ENCODE measurements at regions not wholly inside any gene's neighbourhood (a gene's known extent, or its start where the extent isn't known, plus 50 kb on each side); places are given as distances from the start of the nearest gene placed in this dataset.
"Not testable (repeated sequence)": the region's sequence is repeated elsewhere in the genome, so short reads cannot be mapped to it uniquely, and the experiment has no call there.

GRCh38 chrX:16320765-16321355 is 153.6 kb downstream of the MAGEB17 start:
- no peak for DNase-seq (ENCODE audit: low read depth)

- DNase-seq (ENCODE audit: low read depth), result no peak
Observed at GRCh38 chrX:16333453-16333852, 166.2 kb downstream of the MAGEB17 start.

- DNase-seq (ENCODE audit: low read depth), result no peak
Observed at GRCh38 chrX:16335181-16335580, 167.9 kb downstream of the MAGEB17 start.

DNA sequence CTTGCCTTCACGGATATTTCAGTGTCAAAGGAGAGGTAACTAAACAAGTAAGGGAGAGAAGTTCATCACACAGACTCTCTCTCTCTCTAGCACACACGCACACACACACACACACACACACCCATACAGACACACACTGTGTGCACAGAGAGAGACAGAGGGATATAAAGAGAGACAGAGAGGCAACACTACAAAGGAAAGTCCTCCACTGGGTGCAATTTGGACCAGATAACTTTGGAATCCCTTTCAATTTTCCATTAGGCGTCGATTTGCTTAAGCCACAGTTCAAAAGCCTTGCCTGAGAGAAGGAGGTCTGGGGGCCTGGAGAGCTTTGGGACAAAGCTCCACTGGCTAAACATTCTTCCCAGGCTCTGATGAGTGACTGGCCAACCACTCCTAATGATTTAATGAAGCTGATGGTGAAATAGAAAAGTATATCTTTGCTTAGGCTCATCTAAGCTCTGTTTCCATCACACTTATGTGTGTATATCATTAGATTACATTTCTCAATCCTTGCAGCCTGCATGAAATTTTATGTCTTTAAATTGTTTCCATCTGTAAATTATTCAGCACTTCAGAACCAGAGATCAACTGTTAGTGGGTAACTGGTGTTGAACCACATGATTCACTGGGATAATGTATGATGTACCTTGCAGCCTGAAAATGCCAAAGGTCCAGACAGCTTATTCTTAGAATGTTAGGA is 180.8 kb downstream of the MAGEB17 start:
- no peak for DNase-seq (ENCODE audit: low read depth)

GRCh38 chrX:16357902-16358301 is 190.6 kb downstream of the MAGEB17 start:
- no peak for DNase-seq (ENCODE audit: low read depth)

- not testable (repeated sequence) for DNase-seq (ENCODE audit: low read depth)
Observed at GRCh38 chrX:16360056-16360455, 192.8 kb downstream of the MAGEB17 start.

GRCh38 chrX:16368696-16369095 is 201.4 kb downstream of the MAGEB17 start:
- no peak for DNase-seq (ENCODE audit: low read depth)

GRCh38 chrX:16376056-16376455 is 208.8 kb downstream of the MAGEB17 start:
- no peak for DNase-seq (ENCODE audit: low read depth)

GRCh38 chrX:16386126-16386525 is 218.8 kb downstream of the MAGEB17 start:
- no peak for DNase-seq (ENCODE audit: low read depth)

DNA sequence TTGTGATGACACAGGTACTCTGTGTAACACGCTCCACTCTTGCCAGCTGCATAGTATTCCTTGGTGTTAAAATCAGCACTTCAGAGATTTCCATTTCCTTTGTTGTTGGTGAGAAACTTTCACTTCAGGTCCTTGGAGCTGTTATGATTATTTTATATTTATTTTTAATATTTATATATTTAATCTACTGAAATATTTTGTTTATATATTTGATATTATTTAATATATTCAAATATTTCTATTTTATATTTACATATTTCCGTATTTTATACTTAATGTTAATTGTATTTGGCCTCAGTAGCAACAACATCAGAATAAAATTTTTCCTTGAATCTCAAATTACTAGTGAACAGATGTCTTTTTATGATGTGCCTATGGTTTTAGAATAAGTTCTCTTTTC is 225.3 kb downstream of the MAGEB17 start:
- DNase-seq (ENCODE audit: low read depth), result no peak

DNA sequence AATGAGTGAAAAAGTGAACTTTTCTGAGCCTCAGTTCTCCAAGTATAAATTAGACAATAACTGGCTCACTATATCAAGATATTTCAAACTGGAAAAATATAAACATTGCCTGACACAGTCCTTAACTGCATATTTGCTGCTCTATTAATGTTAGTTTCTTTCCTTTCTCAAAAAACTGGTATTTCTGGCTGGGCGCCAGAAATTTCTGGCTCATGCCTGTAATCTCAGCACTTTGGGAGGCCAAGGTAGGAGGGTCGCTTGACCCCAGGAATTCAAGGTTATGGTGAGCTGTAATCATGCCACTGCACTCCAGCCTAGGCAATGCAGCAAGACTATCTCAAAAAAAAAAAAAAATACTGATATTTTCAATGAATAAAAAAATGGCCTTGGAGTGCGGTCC is 227.0 kb downstream of the MAGEB17 start:
- no peak for DNase-seq (ENCODE audit: low read depth)

DNA sequence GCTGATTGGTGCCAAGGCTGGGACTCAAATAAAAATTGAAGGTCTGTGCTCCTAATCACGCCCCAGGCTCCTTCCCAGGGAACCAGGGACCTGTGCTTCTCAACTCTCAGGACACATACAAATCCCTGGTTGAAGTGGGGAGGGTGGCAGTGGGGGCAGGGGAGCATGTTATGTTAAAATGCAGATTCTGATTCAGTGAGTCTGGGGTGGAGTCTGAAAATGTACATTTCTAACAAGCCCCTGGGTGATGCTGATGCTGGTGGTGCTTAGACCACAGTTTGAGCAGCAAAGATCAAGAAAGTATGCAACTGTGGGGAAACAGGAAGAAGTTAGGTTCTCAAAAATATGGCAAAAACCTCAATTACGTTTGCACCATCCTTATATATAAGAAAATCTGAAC is 236.5 kb downstream of the MAGEB17 start:
- DNase-seq (ENCODE audit: low read depth), result no peak

DNA sequence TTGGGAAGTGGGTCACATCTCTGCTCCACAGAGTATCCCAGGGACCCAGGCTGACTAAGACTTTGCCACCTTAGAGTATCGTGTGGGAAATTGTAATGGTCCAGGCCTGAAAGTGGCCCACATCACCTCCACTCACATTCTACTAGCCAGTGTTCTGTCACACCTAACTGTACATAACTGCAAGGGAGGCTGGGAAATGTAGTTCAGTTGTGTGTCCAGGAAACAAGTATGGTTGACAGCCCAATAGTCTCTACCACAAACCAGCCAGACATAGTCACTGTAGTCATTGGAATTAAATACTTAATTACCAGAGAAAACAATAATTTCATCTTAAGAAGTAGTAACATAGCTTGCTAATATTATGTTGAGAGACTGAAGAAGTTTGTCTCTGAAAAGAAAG is 233.4 kb upstream of the S100G start:
- no peak for DNase-seq (ENCODE audit: low read depth)

DNA sequence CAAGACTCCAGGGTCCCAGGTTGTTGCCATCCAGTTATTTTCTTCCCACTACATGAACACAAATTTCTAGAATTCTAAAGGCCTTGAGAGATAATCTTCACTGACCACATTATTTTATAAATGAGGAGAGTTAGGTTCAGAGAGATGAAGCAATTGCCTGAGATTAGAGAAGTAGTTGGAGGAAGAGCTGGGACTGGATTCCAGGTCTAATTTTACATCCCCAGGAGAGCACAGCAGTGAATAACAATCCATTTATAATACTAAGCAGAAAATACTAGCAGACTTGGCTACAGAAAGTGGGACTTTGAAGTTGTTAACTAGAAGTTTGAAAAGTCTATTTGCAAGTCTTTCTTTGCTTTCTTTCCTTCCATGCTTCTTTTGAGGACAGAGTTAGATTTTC is 231.3 kb upstream of the S100G start:
- DNase-seq (ENCODE audit: low read depth), result no peak

DNA sequence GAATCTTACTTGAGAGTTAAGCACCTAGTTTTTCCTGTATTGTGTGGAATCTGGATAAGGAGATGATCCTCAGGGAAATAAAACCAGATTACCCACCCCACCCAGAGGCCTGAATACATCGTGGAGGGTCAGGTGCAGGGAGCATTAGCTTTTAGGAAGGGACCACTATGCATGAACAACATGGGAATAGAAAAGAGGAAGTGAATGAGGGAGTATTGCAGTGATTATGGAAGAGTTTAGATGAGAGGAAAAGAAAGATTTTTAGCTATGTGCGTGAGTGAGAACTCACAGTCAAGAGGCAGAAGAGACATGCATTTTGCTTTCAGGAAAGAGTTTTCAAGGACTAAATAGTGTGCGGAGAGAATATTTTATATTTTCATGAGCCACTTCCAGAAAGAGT is 222.3 kb upstream of the S100G start:
- no peak for DNase-seq (ENCODE audit: low read depth)

GRCh38 chrX:16429406-16429805 is 220.6 kb upstream of the S100G start:
- DNase-seq (ENCODE audit: low read depth), result no peak

- no peak for DNase-seq (ENCODE audit: low read depth)
Observed at GRCh38 chrX:16431266-16431665, 218.7 kb upstream of the S100G start.

GRCh38 chrX:16433021-16433420 is 216.9 kb upstream of the S100G start:
- DNase-seq (ENCODE audit: low read depth), result no peak

GRCh38 chrX:16435399-16435986 is 214.5 kb upstream of the S100G start:
- DNase-seq (ENCODE audit: low read depth), result no peak

DNA sequence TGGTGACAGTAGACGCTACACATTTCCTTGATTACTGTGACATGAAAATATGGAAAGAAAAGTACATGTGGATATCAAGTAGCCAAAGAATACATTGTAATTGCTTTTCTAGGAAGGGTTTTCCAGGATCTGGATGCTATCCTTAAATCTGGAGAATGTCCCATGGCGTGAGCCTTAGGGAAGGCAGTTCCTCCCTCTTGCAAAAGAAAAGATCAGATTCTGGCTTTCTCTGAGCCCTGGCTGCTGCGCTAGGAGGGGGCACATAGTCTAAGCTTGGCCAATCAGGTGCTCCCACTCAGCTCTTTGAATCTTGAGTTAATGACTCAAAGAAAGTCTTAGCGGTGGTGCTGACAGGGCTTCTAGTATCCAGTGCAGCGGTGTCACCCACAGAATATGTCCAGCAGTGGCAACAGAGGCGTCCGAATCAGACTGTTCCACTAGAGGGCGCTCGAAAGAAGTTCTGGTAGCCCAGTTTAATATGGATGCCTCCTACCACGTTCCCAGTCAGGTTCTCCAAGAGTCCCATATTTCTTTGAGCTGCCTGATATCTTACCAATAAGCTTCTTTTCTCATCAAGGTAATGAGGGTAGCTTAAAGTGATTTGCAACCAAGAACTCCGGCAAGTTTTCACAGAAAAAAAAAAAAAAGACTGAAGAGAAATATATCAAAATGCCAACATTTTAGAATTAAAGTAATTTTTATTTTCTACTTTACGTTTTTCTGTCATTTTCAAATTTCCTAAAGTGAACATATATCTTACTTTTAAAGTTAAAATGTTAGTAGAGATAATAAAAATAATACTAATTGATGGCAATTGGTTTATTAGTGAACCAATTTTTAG is 213.4 kb upstream of the S100G start:
- DNase-seq (ENCODE audit: low read depth), result peak; percentile 49

DNA sequence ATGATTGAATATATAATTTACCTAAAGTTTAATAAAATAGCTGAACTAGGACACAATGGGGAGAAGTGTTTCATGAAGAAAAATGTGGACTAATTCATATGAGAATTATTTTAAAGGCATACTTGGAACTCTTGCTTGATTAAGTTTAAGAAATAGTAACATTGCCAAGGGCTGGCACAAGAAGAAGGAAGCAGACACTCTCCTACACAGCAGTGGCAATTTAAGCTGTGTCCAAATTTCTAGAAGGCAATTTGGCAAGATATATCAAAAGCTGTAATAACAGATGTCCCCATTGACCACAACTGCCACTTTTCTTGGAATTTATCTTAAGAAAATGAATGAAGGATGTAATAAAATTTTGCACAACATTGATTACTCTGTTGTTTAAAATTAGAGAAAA is 209.5 kb upstream of the S100G start:
- DNase-seq (ENCODE audit: low read depth), result no peak

DNA sequence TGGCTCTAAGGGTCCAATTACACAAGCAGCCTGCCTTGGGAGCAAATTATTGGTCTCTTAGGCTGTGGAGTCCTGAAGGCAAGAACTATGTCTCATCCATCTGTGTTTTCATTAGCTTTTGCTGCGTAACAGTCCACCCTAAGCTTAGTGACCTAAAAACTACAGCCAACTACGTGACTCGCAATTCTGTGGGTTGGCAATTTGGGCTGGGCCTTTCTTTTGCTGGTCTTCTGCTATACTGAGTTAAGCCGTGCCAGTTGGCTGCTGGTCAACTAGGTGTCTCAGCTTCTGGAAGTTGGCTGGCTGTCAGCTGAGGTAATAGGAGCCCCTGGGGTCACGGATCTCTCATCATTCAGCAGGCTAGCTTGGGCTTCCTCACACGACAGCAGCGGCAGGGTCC is 205.6 kb upstream of the S100G start:
- no peak for DNase-seq (ENCODE audit: low read depth)

All from stimulated activated CD8-positive, alpha-beta memory T cell treated with anti-CD3 and anti-CD28 coated beads, Interleukin-4, amount 100 ng/mL, for 24 hours (primary cell).